Activated CD4-positive, alpha-beta memory T cell treated with anti-CD3 and anti-CD28 coated beads, Interleukin-2, amount 10 ng/mL, durations not matched to agents 7 days and 5 days (primary cell): ENCODE measurements at regions not wholly inside any gene's neighbourhood (a gene's known extent, or its start where the extent isn't known, plus 50 kb on each side); places are given as distances from the start of the nearest gene placed in this dataset.

Source experiments
- CTCF ChIA-PET: fragments of 350-600 bp; sonication (Branson Sonifier 250); formaldehyde crosslinking; loops from one replicate; lab custom pipeline; 2021; ENCODE audit warnings: antibody characterized with exemption, inconsistent platforms; lab: Charles Lee
- POLR2A ChIA-PET: fragments of 350-600 bp; sonication (Branson Sonifier 250); formaldehyde crosslinking; loops from one replicate; lab custom pipeline; 2021; ENCODE audit warnings: antibody characterized with exemption; lab: Charles Lee
- DNase-seq: peaks from one replicate; pipeline ENCODE4 v3.0.0-alpha.2; 2020
- H3K27ac Mint-ChIP-seq: one replicate; pipeline ENCODE4 v1.8.0; 2021; ENCODE audit warnings: mild to moderate bottlenecking, mixed read lengths
- H3K27me3 Mint-ChIP-seq: one replicate; pipeline ENCODE4 v1.8.0; 2021; ENCODE audit warnings: mixed read lengths
- H3K36me3 Mint-ChIP-seq: one replicate; pipeline ENCODE4 v1.8.0; 2021; ENCODE audit warnings: low read depth, mixed read lengths
- H3K4me1 Mint-ChIP-seq: one replicate; pipeline ENCODE4 v1.8.0; 2021; ENCODE audit warnings: mixed read lengths
- H3K4me3 Mint-ChIP-seq: one replicate; pipeline ENCODE4 v1.8.0; 2021; ENCODE audit warnings: mild to moderate bottlenecking, mixed read lengths
- H3K9me3 Mint-ChIP-seq: one replicate; pipeline ENCODE4 v1.8.0; 2021; ENCODE audit warnings: mixed read lengths

DNA sequence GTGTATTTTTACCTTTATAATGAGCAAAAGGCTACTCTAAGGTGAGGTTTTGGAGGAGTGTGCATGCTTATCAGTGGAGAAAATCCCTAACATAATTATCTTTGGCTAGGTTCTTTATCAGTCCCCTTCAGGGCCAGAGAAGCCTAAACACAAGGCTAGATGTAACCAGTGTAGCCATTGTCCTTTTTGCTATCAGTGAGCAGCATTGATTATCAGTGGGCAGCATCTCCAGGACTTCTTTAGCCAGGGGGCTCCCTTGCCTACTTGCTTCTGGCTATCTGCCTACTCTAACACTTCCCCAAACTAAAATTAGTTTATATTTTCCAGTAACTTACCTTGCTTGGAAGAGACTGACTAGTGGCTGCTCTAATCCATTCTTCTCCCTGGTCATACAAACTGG, 595.6 kb downstream of the TRAM1L1 start:
- H3K36me3 Mint-ChIP-seq, result no peaks in the 10 kb centered on the region
- H3K27me3 Mint-ChIP-seq, result no peaks in the 10 kb centered on the region
- peaks cover 7% of the 10 kb centered on the region for H3K9me3 Mint-ChIP-seq
- no peak for DNase-seq
- no peak overlapping the region for H3K4me3 Mint-ChIP-seq
- no peaks in the 10 kb centered on the region for H3K4me1 Mint-ChIP-seq
- ChIA-PET CTCF (no interaction called here), POLR2A (no interaction called here)
- H3K27ac Mint-ChIP-seq, result no peak overlapping the region

DNA sequence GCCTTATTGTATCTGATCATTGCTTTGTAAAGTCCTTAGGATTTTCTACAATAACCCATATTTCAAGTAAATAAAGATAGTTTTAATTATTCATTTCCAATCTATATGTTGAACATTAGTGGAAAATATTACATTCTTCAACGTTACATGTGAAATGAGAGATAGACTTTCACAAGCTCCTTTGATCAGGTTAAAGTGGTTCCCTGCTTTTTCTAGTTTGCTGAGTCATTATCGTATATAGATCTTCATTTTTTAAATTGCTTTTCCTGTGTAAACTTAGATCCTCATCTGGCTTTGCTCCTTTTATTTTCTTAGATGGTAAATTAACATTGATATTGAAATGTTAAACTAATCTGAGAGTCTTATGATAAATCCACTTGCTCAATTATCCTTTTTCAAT, 599.0 kb downstream of the TRAM1L1 start:
- CTCF ChIA-PET, result no interaction called here
- POLR2A ChIA-PET, result no interaction called here

DNA sequence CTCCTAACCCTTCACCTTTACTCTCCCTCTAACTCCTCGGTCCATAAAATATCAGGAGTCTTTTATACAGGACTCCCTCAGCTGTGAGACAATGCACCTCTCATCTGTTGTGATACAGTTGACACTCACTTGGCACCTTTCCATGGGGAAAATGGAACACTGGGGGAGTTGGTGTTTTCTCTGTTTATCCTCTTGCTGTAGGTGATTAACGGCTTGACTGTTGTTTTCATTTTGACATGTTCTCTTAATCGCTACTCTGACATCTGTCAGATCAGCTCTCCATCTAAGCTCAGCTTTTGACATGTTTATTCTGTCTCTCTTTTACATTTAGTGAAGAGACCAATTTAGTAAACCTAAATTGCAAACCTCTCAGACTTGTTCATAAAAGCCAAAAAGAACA, 604.8 kb downstream of the TRAM1L1 start:
- ChIA-PET CTCF (no interaction called here), POLR2A (no interaction called here)
- no peak overlapping the region for H3K27ac Mint-ChIP-seq
- no peaks in the 10 kb centered on the region for H3K4me1 Mint-ChIP-seq
- no peaks in the 10 kb centered on the region for H3K36me3 Mint-ChIP-seq
- H3K9me3 Mint-ChIP-seq, result peaks cover 4% of the 10 kb centered on the region
- no peak overlapping the region for H3K4me3 Mint-ChIP-seq
- H3K27me3 Mint-ChIP-seq, result no peaks in the 10 kb centered on the region
- DNase-seq, result no peak

More for the DNA sequence above, 599.0 kb downstream of the TRAM1L1 start:
- Mint-ChIP-seq H3K27ac (no peak overlapping the region), H3K27me3 (no peaks in the 10 kb centered on the region), H3K36me3 (no peaks in the 10 kb centered on the region), H3K4me3 (no peak overlapping the region), H3K9me3 (peaks cover 5% of the 10 kb centered on the region), H3K4me1 (no peaks in the 10 kb centered on the region)
- DNase-seq, result no peak

DNA sequence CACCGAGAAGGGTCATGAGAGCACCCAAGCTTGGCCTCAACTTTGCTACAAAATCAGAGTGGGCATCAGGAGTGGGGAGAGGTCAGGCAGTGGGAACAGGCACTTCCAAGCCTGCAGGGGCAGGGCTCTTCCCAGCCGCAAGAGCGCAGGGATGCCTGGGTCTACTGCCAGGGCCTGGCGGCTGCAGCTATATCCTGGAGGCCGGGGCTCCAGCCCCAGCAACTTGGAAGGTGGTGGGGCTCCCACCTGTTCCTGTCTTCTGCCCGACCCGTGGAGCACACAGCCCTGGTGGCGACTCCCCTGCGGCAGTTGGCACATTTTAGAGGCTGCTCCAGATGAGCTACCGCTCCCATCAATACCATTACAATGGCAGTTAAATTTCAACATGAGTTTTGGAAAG, 607.0 kb downstream of the TRAM1L1 start:
- CTCF ChIA-PET, result no interaction called here
- no peaks in the 10 kb centered on the region for H3K36me3 Mint-ChIP-seq
- no peak overlapping the region for H3K4me3 Mint-ChIP-seq
- no peaks in the 10 kb centered on the region for H3K4me1 Mint-ChIP-seq
- H3K27me3 Mint-ChIP-seq, result no peaks in the 10 kb centered on the region
- peaks cover 4% of the 10 kb centered on the region for H3K9me3 Mint-ChIP-seq
- no peak for DNase-seq
- H3K27ac Mint-ChIP-seq, result no peak overlapping the region
- POLR2A ChIA-PET, result no interaction called here

DNA sequence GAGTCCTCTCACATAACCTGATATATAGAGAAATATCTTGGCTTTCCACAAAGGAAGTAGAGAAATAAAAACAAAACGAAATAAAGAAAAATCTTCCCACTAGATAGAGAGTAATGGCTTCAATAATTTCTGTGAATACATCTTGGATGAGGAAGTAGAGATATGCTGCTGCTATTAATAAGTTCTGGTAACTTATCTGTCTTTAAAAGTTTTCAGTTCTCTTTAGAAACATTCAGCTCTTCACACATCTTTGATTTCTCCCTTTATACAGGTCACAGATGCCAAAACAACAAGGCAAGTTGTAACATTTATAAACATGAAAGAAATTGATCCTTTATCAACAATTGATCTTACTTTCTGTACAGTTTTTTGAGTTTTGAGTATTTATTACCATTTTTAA, 615.8 kb downstream of the TRAM1L1 start:
- ChIA-PET CTCF (no interaction called here), POLR2A (no interaction called here)
- no peak overlapping the region for H3K27ac Mint-ChIP-seq
- H3K4me3 Mint-ChIP-seq, result no peak overlapping the region
- no peak for DNase-seq
- H3K9me3 Mint-ChIP-seq, result no peaks in the 10 kb centered on the region
- H3K27me3 Mint-ChIP-seq, result no peaks in the 10 kb centered on the region
- H3K36me3 Mint-ChIP-seq, result no peaks in the 10 kb centered on the region
- no peaks in the 10 kb centered on the region for H3K4me1 Mint-ChIP-seq

DNA sequence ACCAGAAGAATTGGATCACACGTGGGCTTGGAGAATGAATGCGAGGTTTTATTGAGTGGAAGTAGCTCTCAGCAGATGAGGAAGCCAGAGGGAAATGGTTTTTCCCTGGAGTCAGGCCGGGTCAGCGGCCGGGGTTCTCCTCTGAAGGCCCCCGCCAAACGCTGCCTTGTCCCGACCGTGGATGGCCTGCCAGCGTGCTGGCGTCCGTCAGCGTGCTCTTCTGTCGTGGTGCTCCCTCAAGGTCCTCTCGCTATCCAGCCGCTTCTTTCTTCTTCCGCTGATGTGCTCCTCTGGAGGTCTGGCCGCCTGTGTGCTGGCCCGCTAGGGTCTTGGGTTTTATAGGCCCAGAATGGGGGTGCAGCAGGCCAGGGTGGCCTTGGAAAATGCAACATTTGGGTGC, 632.2 kb downstream of the TRAM1L1 start:
- POLR2A ChIA-PET, result no interaction called here
- H3K27me3 Mint-ChIP-seq, result no peaks in the 10 kb centered on the region
- no peak overlapping the region for H3K4me3 Mint-ChIP-seq
- CTCF ChIA-PET, result no interaction called here
- no peaks in the 10 kb centered on the region for H3K36me3 Mint-ChIP-seq
- no peaks in the 10 kb centered on the region for H3K9me3 Mint-ChIP-seq
- no peak for DNase-seq
- H3K27ac Mint-ChIP-seq, result no peak overlapping the region
- no peaks in the 10 kb centered on the region for H3K4me1 Mint-ChIP-seq

DNA sequence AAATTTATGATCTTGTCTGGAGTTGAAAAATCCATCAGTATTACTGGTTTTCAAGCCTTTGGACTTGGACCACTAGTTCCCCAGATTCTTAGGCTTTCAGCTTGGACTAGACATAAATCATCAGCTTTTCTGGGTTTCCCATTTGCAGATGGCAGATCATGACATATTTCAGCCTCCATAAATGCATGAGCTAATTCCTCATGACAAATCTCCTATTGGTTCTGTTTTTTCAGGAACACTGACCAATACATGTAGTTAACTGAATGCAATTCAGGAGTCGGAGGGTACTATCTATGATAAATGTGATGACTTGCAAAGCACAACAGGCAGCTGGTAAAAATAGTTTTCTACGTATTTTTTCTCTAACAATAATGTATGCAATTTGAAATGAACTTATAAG, 635.6 kb downstream of the TRAM1L1 start:
- Mint-ChIP-seq H3K27me3 (no peaks in the 10 kb centered on the region), H3K36me3 (no peaks in the 10 kb centered on the region), H3K4me3 (no peak overlapping the region), H3K4me1 (no peaks in the 10 kb centered on the region), H3K9me3 (no peaks in the 10 kb centered on the region), H3K27ac (no peak overlapping the region)
- ChIA-PET POLR2A (no interaction called here), CTCF (no interaction called here)
- no peak for DNase-seq

DNA sequence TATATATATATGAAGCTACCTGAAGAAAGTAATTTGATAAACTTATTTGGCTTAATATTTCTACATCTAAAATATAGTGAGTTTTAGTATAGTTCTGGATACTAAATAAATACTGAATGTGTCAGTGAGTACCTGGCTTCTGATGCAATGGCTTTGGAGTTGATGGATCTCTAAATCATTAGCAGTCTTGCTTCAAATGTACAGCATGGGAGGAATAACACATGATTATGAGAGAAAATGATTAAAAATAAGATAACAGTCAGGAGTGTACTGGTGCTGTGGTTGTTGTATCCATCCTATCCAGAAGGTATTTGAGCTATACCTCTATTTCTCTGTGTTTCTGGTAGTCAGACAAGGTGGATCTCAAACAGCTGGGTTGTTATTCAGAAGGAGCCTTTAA, 641.3 kb downstream of the TRAM1L1 start:
- Mint-ChIP-seq H3K4me3 (no peak overlapping the region), H3K27me3 (no peaks in the 10 kb centered on the region), H3K36me3 (no peaks in the 10 kb centered on the region), H3K9me3 (no peaks in the 10 kb centered on the region), H3K27ac (no peak overlapping the region), H3K4me1 (no peaks in the 10 kb centered on the region)
- DNase-seq, result no peak
- CTCF ChIA-PET, result no interaction called here
- POLR2A ChIA-PET, result no interaction called here

DNA sequence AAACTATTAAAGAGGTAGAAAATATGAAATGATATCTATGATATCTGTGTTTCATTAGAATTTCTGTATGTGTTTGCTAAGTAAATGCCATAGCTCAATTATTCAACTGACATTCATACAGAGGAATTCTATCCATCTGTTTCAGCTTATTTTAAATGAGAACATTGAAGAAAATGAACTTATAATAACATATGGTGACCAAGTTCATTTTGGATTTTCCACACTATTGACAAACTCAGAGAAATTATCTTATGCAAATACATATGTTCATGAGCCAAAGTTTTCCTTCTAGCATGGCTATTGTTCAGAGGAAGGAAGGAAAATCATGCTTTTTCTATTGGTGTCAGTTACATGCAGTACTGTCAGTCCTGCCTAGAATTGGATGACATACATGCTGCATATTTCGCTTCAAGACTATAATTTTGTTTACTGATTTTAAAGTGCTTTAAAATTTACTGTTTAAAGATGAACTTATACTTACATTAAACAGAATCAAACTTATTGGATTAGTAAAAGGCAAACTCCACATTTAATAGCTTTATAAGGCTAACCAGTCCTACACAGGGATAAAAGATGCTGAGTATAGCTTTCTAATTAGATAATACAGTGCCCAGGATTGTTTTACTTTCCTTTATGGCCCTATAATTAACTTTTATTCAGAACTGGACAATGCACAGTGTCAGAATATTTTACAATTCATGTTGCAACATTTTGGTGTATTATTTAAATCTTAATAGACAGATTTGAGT, 646.2 kb downstream of the TRAM1L1 start:
- CTCF ChIA-PET, result no interaction called here

DNA sequence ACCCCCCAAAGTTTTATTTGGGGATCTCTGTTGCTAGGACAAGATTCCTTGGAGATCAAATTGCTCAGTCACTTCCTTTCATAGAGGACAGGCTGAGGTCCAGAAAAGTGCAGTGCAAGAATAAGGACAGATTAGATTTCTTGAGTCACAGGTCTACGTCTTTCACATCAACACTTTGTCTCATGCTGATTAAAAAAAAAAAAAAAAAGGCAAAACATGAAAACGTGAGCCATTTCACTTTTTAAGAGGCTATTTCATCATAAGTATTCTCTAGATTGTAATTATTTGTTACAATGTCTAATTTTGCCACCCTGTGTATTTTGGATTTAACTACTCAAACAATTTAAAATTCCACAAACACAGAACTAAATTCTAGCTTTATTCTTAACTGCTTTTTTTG, 647.0 kb downstream of the TRAM1L1 start:
- Mint-ChIP-seq H3K9me3 (peaks cover 2% of the 10 kb centered on the region), H3K27me3 (no peaks in the 10 kb centered on the region), H3K4me1 (no peaks in the 10 kb centered on the region), H3K27ac (no peak overlapping the region), H3K36me3 (no peaks in the 10 kb centered on the region), H3K4me3 (no peak overlapping the region)
- CTCF ChIA-PET, result no interaction called here
- POLR2A ChIA-PET, result no interaction called here
- no peak for DNase-seq

More for the DNA sequence above, 646.2 kb downstream of the TRAM1L1 start:
- Mint-ChIP-seq H3K4me1 (no peaks in the 10 kb centered on the region), H3K27ac (no peak overlapping the region), H3K4me3 (no peak overlapping the region), H3K36me3 (no peaks in the 10 kb centered on the region), H3K27me3 (no peaks in the 10 kb centered on the region), H3K9me3 (peaks cover 2% of the 10 kb centered on the region)
- POLR2A ChIA-PET, result no interaction called here
- no peak for DNase-seq

DNA sequence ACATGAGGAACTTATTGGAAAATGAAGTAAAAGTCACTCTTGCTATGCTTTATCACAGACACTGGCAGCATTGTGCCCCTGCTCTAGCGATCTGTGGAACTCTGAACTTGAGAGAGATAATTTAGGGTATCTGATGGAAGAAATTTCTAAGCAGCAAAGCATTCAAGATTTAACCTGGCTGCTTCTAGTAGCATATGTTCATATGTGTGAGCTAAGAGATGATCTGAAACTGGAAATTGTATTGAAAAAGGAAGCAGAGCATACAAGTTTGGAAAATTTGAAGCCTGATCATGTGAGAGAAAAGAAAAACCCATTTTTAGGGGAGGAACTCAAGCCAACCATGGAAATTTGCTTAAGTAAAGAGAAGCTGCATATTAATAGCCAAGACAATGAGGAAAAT, 657.7 kb downstream of the TRAM1L1 start:
- H3K4me3 Mint-ChIP-seq, result no peak overlapping the region
- H3K9me3 Mint-ChIP-seq, result peaks cover 18% of the 10 kb centered on the region
- ChIA-PET POLR2A (no interaction called here), CTCF (no interaction called here)
- H3K27ac Mint-ChIP-seq, result no peak overlapping the region
- H3K36me3 Mint-ChIP-seq, result no peaks in the 10 kb centered on the region
- DNase-seq, result no peak
- H3K27me3 Mint-ChIP-seq, result no peaks in the 10 kb centered on the region
- H3K4me1 Mint-ChIP-seq, result no peaks in the 10 kb centered on the region

DNA sequence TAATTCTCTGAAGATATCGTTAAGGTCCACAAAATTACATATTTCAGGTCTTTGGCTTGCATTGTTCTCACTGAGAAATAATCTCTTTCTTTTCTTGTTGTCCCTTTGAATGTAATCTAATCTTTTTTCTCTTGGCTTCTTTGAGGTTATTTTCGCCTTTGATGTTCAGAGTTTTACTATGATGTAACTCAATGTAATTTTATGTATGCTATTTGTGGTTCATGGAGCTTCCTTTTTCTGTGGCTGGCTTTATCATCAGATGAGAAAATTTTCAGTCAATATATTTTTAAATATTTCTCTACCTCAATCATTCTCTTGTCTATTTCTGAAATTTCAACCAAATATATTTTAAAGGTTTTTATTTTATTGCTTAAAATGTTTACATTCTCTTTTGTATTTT, 672.2 kb downstream of the TRAM1L1 start:
- no peak overlapping the region for H3K4me3 Mint-ChIP-seq
- H3K9me3 Mint-ChIP-seq, result peaks cover 5% of the 10 kb centered on the region
- DNase-seq, result no peak
- H3K36me3 Mint-ChIP-seq, result no peaks in the 10 kb centered on the region
- H3K4me1 Mint-ChIP-seq, result no peaks in the 10 kb centered on the region
- no peak overlapping the region for H3K27ac Mint-ChIP-seq
- CTCF ChIA-PET, result no interaction called here
- no peaks in the 10 kb centered on the region for H3K27me3 Mint-ChIP-seq
- POLR2A ChIA-PET, result no interaction called here

DNA sequence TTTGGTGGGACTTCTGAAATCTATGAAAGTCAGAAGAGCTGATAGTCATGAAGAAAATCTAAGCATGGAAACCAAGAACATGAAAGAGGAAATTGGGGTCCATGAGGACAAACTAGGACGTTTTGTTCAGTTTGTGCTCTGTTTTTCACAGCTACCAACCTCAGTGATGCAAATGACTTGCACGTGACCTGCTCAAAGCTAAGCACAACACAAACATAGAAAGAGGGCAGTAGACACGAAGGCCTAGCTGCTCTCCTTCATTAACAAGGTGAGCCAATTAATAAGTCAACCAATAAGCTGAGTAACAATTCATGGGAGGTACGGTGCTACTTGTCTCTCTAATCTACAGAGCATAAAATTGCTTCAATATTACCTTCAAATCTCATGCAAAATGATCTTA, 684.1 kb downstream of the TRAM1L1 start:
- Mint-ChIP-seq H3K4me3 (no peak overlapping the region), H3K27ac (no peak overlapping the region), H3K36me3 (no peaks in the 10 kb centered on the region), H3K4me1 (no peaks in the 10 kb centered on the region), H3K9me3 (no peaks in the 10 kb centered on the region), H3K27me3 (no peaks in the 10 kb centered on the region)
- DNase-seq, result no peak
- ChIA-PET POLR2A (no interaction called here), CTCF (no interaction called here)

DNA sequence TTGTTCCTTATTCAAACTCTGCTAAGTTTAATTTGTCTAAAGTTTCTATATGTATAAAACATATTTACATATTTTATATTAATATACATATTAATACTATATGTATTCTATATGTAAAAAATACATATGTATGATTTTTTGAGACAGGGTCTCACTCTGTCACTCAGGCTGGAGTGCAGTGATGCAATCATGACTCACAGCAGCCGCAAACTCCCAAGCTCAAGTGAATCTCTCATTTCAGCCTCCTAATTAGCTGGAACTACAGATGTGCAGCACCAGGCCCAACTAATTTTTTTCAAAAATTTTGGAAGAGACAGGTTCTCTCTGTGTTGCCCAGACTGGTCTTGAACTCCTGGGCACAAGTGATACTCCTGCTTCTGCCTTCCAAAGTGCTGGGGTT, 684.9 kb downstream of the TRAM1L1 start:
- DNase-seq, result no peak
- Mint-ChIP-seq H3K27ac (no peak overlapping the region), H3K36me3 (no peaks in the 10 kb centered on the region), H3K9me3 (no peaks in the 10 kb centered on the region), H3K4me1 (no peaks in the 10 kb centered on the region), H3K27me3 (no peaks in the 10 kb centered on the region), H3K4me3 (no peak overlapping the region)
- POLR2A ChIA-PET, result no interaction called here
- CTCF ChIA-PET, result no interaction called here
